ENCODE measurements at regions not wholly inside any gene's neighbourhood (a gene's known extent, or its start where the extent isn't known, plus 50 kb on each side); places are given as distances from the start of the nearest gene placed in this dataset.

DNA sequence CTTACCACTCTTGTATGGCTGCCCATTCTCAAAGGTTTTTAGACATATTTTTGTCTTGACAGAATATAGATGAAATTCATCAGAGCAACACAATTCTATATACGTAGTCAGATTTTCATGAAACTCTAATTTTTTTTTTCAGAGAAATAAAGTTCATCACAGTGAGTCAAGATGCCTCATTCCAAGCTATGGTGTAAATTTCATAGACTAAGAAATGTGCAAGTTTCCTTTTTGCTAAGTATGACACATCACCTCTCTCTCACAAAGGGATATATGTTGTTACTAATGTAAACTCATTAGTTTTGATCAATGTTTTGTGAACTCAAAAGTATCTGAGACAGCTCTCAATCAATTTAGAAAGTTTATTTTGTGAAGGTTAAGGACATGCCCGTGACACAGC, 60.4 kb upstream of the ATXN3L start:
- TF ChIP-seq, protein P1, sequence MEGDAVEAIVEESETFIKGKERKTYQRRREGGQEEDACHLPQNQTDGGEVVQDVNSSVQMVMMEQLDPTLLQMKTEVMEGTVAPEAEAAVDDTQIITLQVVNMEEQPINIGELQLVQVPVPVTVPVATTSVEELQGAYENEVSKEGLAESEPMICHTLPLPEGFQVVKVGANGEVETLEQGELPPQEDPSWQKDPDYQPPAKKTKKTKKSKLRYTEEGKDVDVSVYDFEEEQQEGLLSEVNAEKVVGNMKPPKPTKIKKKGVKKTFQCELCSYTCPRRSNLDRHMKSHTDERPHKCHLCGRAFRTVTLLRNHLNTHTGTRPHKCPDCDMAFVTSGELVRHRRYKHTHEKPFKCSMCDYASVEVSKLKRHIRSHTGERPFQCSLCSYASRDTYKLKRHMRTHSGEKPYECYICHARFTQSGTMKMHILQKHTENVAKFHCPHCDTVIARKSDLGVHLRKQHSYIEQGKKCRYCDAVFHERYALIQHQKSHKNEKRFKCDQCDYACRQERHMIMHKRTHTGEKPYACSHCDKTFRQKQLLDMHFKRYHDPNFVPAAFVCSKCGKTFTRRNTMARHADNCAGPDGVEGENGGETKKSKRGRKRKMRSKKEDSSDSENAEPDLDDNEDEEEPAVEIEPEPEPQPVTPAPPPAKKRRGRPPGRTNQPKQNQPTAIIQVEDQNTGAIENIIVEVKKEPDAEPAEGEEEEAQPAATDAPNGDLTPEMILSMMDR (optimal IDR thresholded peaks at IDR 0.05 in 1 of 3, IDR thresholded peaks at IDR 0.05 in 1 of 3, conservative IDR thresholded peaks at IDR 0.05 in 1 of 3; ENCODE audit: extremely low read depth in 1 of 3, insufficient read depth in 2 of 3, low read length in 3 of 3): no peak
- no peak for TF ChIP-seq EZH2 (IDR thresholded peaks at IDR 0.05; ENCODE audit: low read length)

Measured in keratinocyte (primary cell).